Erythroblast (primary cell): ENCODE measurements at regions not wholly inside any gene's neighbourhood (a gene's known extent, or its start where the extent isn't known, plus 50 kb on each side); places are given as distances from the start of the nearest gene placed in this dataset.

Source experiments
- GATA1 ChIP-seq: IDR thresholded peaks from 2 replicates; pipeline ENCODE4 v1.6.1; 2011; ENCODE audit warnings: low read depth, mild to moderate bottlenecking, control low read depth, low read length, moderate library complexity
- POLR2A ChIP-seq: IDR thresholded peaks from 2 replicates; pipeline ENCODE4 v1.6.1; 2011; ENCODE audit warnings: mild to moderate bottlenecking, low read length

- TF ChIP-seq POLR2A, result no peak
- no peak for TF ChIP-seq GATA1
These were observed 167.9 kb upstream of the KIAA1217 start for GRCh38 chr10:24041034-24041433.
